WTC11 (cell line): ENCODE measurements at regions not wholly inside any gene's neighbourhood (a gene's known extent, or its start where the extent isn't known, plus 50 kb on each side); places are given as distances from the start of the nearest gene placed in this dataset.

Experiments used
- ATAC-seq: fragments of 200-7000 bp; cut with Tn5 transposase; 2 replicates; pipeline ENCODE4 v1.10.0; 2021; ENCODE audit warnings: mild to moderate bottlenecking, moderate library complexity
- CTCF ChIA-PET: fragments of 300-600 bp; sonication (Branson Sonifier 250); formaldehyde crosslinking; loops from one replicate; lab custom pipeline; 2021; ENCODE audit warnings: antibody characterized with exemption; lab: Charles Lee
- POLR2A ChIA-PET: fragments of 350-600 bp; sonication (Branson Sonifier 250); formaldehyde crosslinking; loops from one replicate; lab custom pipeline; 2021; ENCODE audit warnings: antibody characterized with exemption; lab: Charles Lee
- DNase-seq: peaks from one replicate; pipeline ENCODE4 v3.0.0; 2021; ENCODE audit warnings: low spot score
- H3K27ac Mint-ChIP-seq: 2 replicates; pipeline ENCODE4 v1.8.0; 2021; ENCODE audit warnings: mixed read lengths
- H3K27me3 Mint-ChIP-seq: 2 replicates; pipeline ENCODE4 v1.8.0; 2021; ENCODE audit warnings: low read depth, mild to moderate bottlenecking, moderate library complexity, mixed read lengths
- H3K36me3 Mint-ChIP-seq: 2 replicates; pipeline ENCODE4 v1.8.0; 2021; ENCODE audit warnings: mixed read lengths
- H3K4me1 Mint-ChIP-seq: 2 replicates; pipeline ENCODE4 v1.8.0; 2022; ENCODE audit warnings: mixed read lengths
- H3K4me3 Mint-ChIP-seq: 2 replicates; pipeline ENCODE4 v1.8.0; 2021; ENCODE audit warnings: mild to moderate bottlenecking, moderate library complexity, mixed read lengths
- H3K9me3 Mint-ChIP-seq: 2 replicates; pipeline ENCODE4 v1.8.0; 2021; ENCODE audit warnings: mixed read lengths
- AFF4 ChIP-seq: sonication (generic); formaldehyde crosslinking; IDR thresholded peaks from 2 replicates; pipeline ENCODE4 v1.8.1; 2023; ENCODE audit warnings: mild to moderate bottlenecking, missing genetic modification reagents, borderline replicate concordance
- ATF6 ChIP-seq: sonication (generic); formaldehyde crosslinking; IDR thresholded peaks from 2 replicates; pipeline ENCODE4 v1.8.1; 2023; ENCODE audit warnings: mild to moderate bottlenecking, missing genetic modification reagents
- FOXK1 ChIP-seq: sonication (generic); formaldehyde crosslinking; IDR thresholded peaks from 2 replicates; pipeline ENCODE4 v1.8.0; 2022; ENCODE audit warnings: mild to moderate bottlenecking, moderate library complexity, missing genetic modification reagents
- FOXP1 ChIP-seq: sonication (generic); formaldehyde crosslinking; IDR thresholded peaks from 2 replicates; pipeline ENCODE4 v1.8.0; 2022; ENCODE audit warnings: missing genetic modification reagents, mild to moderate bottlenecking, moderate library complexity, borderline replicate concordance
- GRHL2 ChIP-seq: fragments of 250-450 bp; sonication (Bioruptor Pico); IDR thresholded peaks from 2 replicates; pipeline ENCODE4 v1.8.0; 2022; ENCODE audit warnings: mild to moderate bottlenecking, moderate library complexity; ENCODE audit not compliant: insufficient replicate concordance, severe bottlenecking
- MXD4 ChIP-seq: fragments of 250-450 bp; sonication (Bioruptor Pico); IDR thresholded peaks from 2 replicates; pipeline ENCODE4 v1.8.0; 2021; ENCODE audit warnings: mild to moderate bottlenecking, moderate library complexity, borderline replicate concordance
- NFE2L1 ChIP-seq: sonication (generic); formaldehyde crosslinking; IDR thresholded peaks from 2 replicates; pipeline ENCODE4 v1.8.1; 2023; ENCODE audit warnings: missing genetic modification reagents
- RELA ChIP-seq: sonication (generic); formaldehyde crosslinking; IDR thresholded peaks from 2 replicates; pipeline ENCODE4 v1.8.1; 2022; ENCODE audit warnings: missing genetic modification reagents, mild to moderate bottlenecking, borderline replicate concordance
- SOX15 ChIP-seq: fragments of 250-450 bp; sonication (Bioruptor Pico); IDR thresholded peaks from 2 replicates; pipeline ENCODE4 v1.9.0; 2021; ENCODE audit warnings: mild to moderate bottlenecking
- TCF7 ChIP-seq: sonication (generic); formaldehyde crosslinking; IDR thresholded peaks from 2 replicates; pipeline ENCODE4 v1.8.0; 2022; ENCODE audit warnings: mild to moderate bottlenecking, low read depth, missing genetic modification reagents, moderate library complexity
- TEAD1 ChIP-seq: sonication (generic); formaldehyde crosslinking; IDR thresholded peaks from 2 replicates; pipeline ENCODE4 v1.8.0; 2022; ENCODE audit warnings: mild to moderate bottlenecking, missing genetic modification reagents
- ZBTB21 ChIP-seq: sonication (generic); formaldehyde crosslinking; IDR thresholded peaks from 2 replicates; pipeline ENCODE4 v1.8.1; 2023; ENCODE audit warnings: mild to moderate bottlenecking, missing genetic modification reagents, borderline replicate concordance
- ZNF317 ChIP-seq: sonication (generic); formaldehyde crosslinking; IDR thresholded peaks from 2 replicates; pipeline ENCODE4 v1.8.1; 2023; ENCODE audit warnings: low read depth, mild to moderate bottlenecking, moderate library complexity, missing genetic modification reagents, borderline replicate concordance
- ZNF512 ChIP-seq: sonication (generic); formaldehyde crosslinking; IDR thresholded peaks from 2 replicates; pipeline ENCODE4 v1.8.1; 2022; ENCODE audit warnings: missing genetic modification reagents, borderline replicate concordance
- ZSCAN18 ChIP-seq: fragments of 250-450 bp; sonication (Bioruptor Pico); IDR thresholded peaks from 2 replicates; pipeline ENCODE4 v2.1.2; 2022; ENCODE audit warnings: mild to moderate bottlenecking, moderate library complexity
- TF ChIP-seq, protein P1 (sequence below): sonication (generic); formaldehyde crosslinking; IDR thresholded peaks from 2 replicates; pipeline ENCODE4 v1.8.1; 2022; ENCODE audit warnings: low read depth, missing genetic modification reagents, borderline replicate concordance
- TF ChIP-seq, protein P2 (sequence below): sonication (generic); formaldehyde crosslinking; IDR thresholded peaks from 2 replicates; pipeline ENCODE4 v1.8.1; 2022; ENCODE audit warnings: mild to moderate bottlenecking, moderate library complexity, missing genetic modification reagents

DNA sequence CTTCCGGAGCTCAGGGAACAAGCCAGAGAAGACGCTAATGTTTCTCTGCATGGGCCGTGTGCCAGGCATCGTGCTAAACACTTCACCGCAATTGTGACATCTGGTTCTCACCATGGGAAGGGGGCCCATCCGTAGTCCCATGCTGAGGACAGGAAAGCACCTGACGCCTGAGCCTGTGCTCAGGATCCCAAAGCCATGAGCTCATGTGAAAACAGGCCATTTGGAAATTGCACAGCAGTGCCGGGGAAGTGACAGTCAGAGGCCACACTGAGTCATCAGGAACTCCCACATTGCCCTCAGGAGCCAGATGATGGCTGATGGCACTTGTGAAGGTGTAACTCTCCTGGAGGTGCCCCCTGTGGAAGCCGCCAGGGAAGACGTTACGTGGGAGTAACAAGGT lies 141.0 kb downstream of the INHBB start:
- POLR2A ChIA-PET: no interaction called here
- ATAC-seq (no peak), DNase-seq (no peak)
- Mint-ChIP-seq H3K27me3 (peaks cover 37% of the 10 kb centered on the region), H3K4me3 (no peak overlapping the region), H3K9me3 (no peaks in the 10 kb centered on the region), H3K27ac (no peak overlapping the region), H3K4me1 (0 out of 2 replicates have a peak, but pooled peaks cover 2% of the 10 kb centered on the region), H3K36me3 (no peaks in the 10 kb centered on the region)
- CTCF ChIA-PET: interaction anchor here (1.2 to 1.5 kb wide), 2 partner anchors 21 to 34 kb away, joined by 3 to 4 read pairs; no protein-coding TSS in a partner anchor
- TF ChIP-seq FOXP1 (CRISPR knock-in tag): no peak
- no peak for TF ChIP-seq ATF6 (CRISPR knock-in tag)
- TF ChIP-seq ZBTB21 (CRISPR knock-in tag): no peak
- no peak for TF ChIP-seq GRHL2 (CRISPR knock-in tag)
- no peak for TF ChIP-seq FOXK1 (CRISPR knock-in tag)
- no peak for TF ChIP-seq RELA (CRISPR knock-in tag)
- TF ChIP-seq NFE2L1: no peak
- TF ChIP-seq TEAD1 (CRISPR knock-in tag): no peak
- no peak for TF ChIP-seq ZNF512 (CRISPR knock-in tag)
- no peak for TF ChIP-seq SOX15 (CRISPR knock-in tag)
- no peak for TF ChIP-seq TCF7
- no peak for TF ChIP-seq AFF4 (CRISPR knock-in tag)
- TF ChIP-seq, protein P1, sequence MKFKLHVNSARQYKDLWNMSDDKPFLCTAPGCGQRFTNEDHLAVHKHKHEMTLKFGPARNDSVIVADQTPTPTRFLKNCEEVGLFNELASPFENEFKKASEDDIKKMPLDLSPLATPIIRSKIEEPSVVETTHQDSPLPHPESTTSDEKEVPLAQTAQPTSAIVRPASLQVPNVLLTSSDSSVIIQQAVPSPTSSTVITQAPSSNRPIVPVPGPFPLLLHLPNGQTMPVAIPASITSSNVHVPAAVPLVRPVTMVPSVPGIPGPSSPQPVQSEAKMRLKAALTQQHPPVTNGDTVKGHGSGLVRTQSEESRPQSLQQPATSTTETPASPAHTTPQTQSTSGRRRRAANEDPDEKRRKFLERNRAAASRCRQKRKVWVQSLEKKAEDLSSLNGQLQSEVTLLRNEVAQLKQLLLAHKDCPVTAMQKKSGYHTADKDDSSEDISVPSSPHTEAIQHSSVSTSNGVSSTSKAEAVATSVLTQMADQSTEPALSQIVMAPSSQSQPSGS (CRISPR knock-in tag): no peak
- no peak for TF ChIP-seq ZNF317
- TF ChIP-seq, protein P2, sequence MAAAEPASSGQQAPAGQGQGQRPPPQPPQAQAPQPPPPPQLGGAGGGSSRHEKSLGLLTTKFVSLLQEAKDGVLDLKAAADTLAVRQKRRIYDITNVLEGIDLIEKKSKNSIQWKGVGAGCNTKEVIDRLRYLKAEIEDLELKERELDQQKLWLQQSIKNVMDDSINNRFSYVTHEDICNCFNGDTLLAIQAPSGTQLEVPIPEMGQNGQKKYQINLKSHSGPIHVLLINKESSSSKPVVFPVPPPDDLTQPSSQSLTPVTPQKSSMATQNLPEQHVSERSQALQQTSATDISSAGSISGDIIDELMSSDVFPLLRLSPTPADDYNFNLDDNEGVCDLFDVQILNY (CRISPR knock-in tag): no peak
- TF ChIP-seq ZSCAN18 (CRISPR knock-in tag): no peak
- TF ChIP-seq MXD4: no peak
